GM21390 (cell line): ENCODE measurements at regions not wholly inside any gene's neighbourhood (a gene's known extent, or its start where the extent isn't known, plus 50 kb on each side); places are given as distances from the start of the nearest gene placed in this dataset.
A peak's percentile ranks its signal among the peaks of the same experiment; 100 is the strongest.

Experiments
- ATAC-seq: cut with Tn5 transposase; IDR thresholded peaks from one replicate; pipeline ENCODE4 v1.9.1; 2021; ENCODE audit not compliant: unreplicated experiment

GRCh38 chr6:139611327-139612134 is 237.1 kb upstream of the CITED2 start:
- no peak for ATAC-seq

GRCh38 chr6:139608466-139609261 is 234.2 kb upstream of the CITED2 start:
- no peak for ATAC-seq

- no peak for ATAC-seq
These were observed 230.9 kb upstream of the CITED2 start for GRCh38 chr6:139605350-139605749.

- no peak for ATAC-seq
These were observed 229.1 kb upstream of the CITED2 start for GRCh38 chr6:139603581-139603980.

DNA sequence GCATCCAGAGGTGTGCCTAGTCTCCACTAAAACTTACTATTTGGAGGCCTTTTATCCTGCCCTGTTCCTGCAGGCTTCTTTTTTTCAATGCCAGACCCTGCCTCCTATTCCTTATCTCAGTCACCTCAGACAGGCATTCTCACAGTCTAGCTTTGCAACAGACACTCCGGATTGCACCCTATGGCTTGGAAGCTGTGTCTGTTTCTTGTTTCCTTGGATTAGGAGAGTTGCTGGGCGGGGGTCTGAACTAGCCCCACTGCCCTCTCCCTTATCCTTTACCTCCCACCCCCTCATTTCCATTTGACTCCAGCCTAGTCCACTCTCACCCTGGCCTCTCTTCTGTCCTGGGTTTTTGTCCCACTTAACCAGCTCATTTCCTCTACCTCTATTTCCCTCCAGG is 228.1 kb upstream of the CITED2 start:
- no peak for ATAC-seq

DNA sequence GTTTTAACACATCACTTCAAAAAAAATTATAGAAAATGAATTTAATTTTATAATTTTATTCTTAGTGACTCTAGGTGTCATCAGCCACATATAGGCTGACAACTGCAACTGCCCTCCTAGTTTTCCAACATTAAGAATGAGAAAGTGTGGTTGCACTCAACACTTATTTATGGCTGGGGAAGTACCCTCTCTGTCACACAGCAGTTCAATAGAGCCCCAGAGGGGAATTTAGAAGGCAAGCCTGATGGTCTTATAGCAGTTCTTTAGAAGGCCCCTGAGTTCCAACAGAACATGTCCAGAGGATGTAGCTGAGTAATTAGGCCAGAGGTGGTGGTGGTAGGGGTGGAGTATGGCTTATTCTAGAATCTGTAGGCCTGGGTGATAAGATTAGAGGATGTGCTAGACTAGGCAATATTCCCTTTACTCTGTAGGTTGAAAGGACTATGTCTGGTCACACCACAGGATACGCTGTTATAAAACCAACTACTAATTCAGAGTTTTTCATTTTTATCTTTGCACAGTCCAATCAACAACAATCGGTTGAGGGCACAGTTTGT is 226.5 kb upstream of the CITED2 start:
- ATAC-seq, result peak; percentile 92

DNA sequence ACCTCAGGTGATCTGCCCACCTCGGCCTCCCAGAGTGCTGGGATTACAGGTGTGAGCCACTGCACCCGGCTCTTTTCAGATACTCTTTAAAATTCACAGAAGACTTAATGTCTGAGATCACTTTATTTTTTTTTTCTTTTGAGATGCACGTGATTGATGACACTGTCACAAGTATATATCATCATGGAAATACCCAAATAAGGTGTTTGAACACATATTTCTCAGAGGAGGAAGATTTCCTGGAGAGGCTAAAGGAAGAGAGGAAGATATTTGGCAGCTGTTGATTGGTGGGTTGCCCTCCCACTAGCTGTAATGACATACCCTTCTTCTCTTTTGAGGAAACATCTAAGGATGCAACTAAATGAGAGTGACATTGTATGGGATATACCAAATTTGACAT is 225.9 kb upstream of the CITED2 start:
- peak; percentile 16 for ATAC-seq

DNA sequence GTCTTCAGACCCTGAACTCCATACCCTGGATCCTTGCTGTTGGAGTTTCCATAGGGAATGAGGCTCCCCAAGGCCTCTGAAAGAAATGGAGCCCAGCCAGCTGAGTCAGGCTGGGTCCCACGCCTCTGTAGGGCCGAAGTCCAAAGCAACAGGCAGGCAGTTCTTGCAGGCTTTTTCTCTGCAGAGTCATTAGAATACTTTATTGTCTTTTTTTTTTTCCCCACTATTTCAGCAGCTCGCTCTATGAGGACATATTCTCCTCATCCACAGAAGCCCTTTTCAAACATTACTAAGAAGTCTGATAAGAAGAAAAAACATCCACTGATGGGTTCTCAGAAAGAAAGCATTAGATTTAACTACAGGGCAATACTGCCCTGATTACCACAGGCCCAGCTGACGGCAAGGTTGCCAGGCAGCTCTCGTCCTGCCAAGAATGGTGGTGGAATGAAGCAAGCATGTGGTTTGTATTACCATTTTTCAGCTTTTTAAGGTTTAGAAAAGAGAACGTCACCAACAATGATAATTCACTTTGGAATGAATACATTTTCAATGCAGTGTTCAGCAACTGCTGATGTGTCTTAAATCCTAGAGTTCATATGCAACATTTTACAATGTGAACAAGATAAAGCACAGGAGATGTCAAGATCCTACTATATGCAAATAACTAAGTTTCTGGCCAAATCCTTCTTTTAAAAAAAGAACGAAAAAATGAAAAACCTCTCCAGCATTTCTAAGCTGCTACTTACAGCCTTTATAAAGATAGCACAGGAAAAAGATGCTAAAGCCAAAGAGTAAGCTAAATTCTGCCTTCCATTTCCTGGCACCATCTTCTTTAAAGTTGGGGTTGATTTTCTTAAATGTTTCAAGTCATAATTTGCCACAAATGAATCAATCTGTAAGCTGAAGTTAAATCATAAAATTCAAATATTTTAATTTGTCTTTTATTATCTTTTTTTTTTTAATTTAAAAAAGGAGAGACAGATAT is 223.6 kb upstream of the CITED2 start:
- ATAC-seq, result no peak

DNA sequence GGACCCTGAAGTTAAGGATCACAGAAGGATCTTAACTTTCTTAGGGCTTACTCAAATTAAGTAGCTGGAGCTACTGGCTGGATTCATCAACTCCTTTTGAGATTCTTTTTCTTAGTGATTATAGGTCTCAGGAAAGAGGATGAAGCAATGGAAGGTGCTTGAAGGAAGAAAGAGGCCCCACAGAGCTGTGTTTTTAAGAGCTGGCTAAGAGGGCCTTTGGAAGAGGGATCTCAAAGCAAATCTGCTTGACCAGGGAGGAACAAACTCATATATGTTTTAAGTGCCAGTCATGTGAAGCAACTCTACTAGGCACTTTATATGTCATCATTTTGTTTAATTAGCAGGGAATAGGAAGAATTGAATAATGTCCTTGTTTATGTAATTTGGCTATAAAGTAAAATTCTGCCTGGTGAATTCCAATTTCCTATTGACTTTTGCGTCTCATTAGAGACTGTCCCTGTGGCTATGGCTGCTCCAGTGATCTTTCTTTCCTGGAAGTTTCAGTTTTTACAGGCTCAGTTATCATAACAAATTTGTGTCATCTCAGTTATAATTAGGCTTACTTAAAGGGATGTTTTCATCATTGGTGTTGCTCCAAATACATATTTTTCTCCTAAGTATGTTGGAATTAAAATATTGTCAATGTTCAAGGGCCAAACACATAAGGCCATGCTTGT is 222.8 kb upstream of the CITED2 start:
- ATAC-seq, result no peak

- ATAC-seq, result no peak
These were observed 220.7 kb upstream of the CITED2 start for GRCh38 chr6:139595183-139595582.

GRCh38 chr6:139594333-139594965 is 220.0 kb upstream of the CITED2 start:
- ATAC-seq, result no peak

GRCh38 chr6:139593081-139593480 is 218.6 kb upstream of the CITED2 start:
- no peak for ATAC-seq

DNA sequence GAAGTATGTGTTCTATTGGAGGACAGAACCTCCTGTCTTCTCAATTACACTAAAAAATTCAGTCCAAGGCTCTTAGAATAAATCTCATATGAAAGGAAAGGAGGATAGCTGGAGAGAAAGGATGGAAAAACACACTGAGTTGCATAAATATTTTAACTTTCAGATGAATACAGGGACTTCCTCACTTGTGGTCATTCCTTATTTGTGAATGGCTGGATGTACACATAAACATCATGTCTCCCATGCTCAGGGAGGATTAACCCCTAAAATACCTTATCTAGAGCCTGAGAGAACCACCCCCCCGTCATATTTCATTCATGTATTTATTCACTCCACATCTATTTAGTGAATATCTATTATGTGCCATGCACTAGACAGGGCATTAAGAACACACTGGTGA is 217.6 kb upstream of the CITED2 start:
- ATAC-seq, result no peak

DNA sequence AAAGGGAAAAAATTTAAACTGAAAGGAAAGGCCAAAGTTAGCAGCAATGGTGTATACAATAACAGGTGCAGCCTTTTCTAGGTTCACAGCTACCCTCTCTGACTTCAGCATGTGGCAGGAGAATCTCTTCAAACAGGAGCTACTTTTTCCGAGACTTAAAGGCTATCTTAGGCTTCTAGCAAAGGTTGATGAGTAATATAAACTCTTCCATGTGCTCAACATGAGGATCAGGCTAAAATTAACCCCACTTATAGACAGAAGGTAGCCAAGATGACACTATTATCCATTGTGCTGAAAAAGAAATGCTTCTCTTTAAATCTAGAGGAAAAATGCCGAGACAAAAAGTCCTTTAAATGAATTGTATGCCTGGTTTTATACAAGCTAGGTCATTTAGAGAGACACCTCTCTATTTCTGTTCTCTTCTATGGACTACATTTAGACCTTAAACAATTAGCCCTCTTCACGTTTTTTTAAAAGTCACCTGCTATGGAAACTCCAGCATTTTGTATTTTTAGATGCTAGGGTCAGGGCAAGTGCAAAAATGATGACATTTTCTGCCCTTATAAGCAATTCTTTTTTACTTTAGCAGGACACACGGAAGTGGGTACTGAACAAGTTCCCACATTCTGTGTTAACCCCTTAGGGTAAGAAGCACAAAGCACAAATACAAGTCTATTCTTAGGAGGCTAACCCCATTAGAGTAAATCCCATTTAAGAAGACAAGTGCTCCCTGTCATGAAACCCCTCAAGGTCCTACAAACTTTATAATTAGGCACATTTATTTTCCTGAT is 216.8 kb upstream of the CITED2 start:
- no peak for ATAC-seq

- no peak for ATAC-seq
These were observed 215.8 kb upstream of the CITED2 start for GRCh38 chr6:139590206-139590605.

DNA sequence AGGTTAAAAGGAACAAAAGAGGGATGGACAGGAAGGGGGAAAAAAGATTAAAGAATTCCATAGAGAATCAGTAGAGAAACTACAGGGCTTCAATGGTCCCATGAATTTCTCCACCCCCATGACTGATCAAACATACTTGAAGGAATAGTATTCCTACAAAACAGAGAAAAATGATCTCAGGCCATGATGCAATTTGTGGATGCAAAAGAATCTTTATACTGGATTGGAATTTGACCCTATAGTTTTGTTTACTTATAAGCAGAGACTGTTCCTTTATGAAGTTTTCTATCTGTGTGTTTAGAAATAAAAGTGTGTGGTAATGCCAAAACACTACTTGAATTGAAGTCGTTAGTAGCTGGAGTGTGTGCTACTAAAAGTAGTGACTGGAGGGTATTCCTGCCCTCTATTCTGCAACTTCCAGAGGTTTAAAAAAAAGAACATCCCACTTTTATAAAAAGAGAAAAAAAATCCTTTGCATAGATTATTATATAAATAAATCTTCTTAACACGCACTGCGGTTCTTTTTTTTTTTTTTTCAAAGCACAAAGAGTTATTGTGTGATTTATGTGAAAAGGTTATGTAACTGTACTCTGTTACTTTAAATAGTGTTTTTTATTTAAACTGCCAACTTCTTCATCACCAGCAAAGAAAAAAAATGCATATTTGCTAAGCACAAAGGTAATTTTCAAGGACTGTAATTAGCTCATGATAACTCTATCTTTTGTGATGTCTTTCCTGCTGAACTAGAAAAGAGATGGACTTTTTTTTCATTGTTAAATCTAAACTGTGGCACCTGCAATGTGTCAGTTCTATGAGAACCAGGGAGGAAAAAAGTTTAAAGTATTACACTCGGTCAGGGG is 214.5 kb upstream of the CITED2 start:
- no peak for ATAC-seq

DNA sequence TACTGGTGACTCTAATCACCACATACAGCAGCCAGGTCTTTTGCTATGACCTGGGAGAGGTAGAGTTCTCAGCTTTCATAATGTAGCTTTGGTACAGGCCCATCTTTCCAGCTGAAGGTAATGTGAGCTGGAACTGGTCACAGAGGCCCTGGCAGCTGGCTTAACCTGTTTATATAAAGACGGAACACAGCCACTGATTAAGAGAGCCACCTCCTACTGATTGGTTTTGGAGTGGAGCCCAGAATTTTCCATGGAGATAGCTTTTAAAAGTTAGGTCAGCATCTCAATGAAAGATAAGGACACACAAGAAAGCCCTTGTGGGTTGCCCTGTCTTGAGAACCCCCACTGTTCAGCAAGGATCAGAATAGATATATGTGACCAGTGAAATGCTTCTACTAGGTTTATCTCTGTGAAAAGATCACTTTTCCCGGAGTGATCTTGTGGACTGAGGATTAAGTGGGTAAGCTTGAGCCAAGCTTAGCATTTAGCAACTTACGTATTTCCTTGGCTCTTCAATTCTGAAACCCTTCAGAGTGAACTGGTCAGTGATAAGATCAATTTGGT is 213.7 kb upstream of the CITED2 start:
- no peak for ATAC-seq

DNA sequence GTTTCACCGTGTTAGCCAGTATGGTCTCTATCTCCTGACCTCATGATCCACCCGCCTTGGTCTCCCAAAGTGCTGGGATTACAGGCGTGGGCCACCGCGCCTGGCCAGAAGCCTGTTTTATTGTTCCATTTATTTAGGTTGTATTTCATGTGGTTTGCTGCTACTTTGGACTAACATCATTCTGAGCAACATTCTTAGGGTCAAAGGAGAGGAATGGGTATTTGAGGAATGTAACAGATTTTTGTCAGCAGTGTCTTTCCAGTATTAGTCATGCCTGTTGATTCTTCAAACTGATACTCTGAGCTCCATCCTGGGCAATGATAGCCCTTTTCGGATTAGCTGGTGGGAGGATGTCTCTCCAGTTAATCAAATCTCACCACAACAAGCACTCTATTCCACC is 213.0 kb upstream of the CITED2 start:
- no peak for ATAC-seq
